GM18499 (cell line): ENCODE measurements at regions not wholly inside any gene's neighbourhood (a gene's known extent, or its start where the extent isn't known, plus 50 kb on each side); places are given as distances from the start of the nearest gene placed in this dataset.
"Not testable (repeated sequence)": the region's sequence is repeated elsewhere in the genome, so short reads cannot be mapped to it uniquely, and the experiment has no call there.

Experiments
- ATAC-seq: cut with Tn5 transposase; IDR thresholded peaks from one replicate; pipeline ENCODE4 v1.9.1; 2021; ENCODE audit warnings: moderate number of reproducible peaks; ENCODE audit not compliant: insufficient read depth, unreplicated experiment

DNA sequence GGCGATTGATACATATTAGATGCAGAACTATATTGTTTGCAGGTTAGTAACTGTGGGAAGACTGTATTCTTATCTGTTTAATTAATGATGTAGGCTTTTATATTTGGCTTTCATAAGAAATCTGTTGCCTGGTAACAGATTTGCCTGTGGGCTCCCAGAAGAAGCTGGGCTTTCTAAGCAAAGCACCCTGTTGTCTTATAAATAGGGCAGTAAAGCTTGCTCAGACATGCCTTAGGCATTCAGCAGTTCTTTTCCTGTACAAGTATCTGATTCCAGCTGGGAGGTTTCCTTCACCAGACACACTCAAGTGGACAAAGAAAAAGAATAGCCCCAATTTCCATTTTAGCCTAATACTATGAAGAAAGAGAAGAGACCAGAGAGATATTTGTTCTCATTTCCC lies 524.0 kb downstream of the LRRIQ3 start:
- ATAC-seq = no peak

DNA sequence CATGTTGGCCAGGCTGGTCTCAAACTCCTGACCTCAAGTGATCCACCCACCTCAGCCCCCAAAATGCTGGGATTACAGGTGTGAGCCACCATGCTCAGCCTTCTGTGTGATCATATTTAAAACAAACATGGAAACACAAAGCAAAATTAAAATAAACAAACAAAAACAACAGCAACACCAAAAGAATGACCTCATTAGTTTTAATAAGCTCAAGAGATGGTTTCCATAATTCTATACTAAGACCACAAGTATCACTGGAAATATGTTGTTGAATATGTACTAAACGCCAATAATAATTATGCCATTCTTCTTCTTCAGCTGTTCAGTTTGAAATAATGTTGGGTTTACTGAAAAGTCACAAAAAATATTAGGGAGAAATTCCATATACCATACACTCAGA lies 526.4 kb downstream of the LRRIQ3 start:
- ATAC-seq = no peak

DNA sequence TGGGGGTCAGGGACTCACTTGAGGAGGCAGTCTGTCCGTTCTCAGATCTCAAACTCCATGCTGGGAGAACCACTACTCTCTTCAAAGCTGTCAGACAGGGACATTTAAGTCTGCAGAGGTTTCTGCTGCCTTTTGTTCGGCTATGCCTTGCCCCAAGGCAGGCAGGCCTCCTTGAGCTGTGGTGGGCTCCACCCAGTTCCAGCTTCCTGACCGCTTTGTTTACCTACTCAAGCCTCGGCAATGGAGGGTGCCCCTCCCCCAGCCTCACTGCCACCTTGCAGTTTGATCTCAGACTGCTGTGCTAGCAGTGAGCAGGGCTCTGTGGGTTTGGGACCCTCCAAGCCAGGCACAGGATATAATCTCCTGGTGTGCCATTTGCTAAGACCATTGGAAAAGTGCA lies 530.0 kb downstream of the LRRIQ3 start:
- ATAC-seq = not testable (repeated sequence)

GRCh38 chr1:73662526-73662925 lies 535.5 kb downstream of the LRRIQ3 start:
- ATAC-seq = no peak

GRCh38 chr1:73659136-73659535 lies 538.8 kb downstream of the LRRIQ3 start:
- no peak for ATAC-seq

- no peak for ATAC-seq
Observed at GRCh38 chr1:73654714-73655113, 543.3 kb downstream of the LRRIQ3 start.

DNA sequence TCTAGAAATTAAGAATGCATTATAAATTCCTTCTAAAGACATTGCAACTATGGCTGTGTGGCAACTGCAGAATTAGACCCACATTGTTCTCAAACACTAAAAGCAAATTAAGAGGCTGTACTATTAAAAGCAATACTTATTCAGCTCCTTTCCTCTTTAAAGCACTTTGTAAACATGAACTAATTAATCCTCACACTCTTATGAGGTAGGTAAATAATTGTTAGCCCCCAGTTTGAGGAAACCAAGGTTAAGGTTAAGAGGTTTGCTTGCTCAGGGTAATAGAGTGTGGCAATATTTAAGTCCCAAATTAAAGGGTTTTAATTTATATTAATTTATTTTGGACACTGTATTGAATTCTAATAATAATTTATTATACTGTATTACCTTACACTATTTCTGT lies 553.8 kb downstream of the LRRIQ3 start:
- no peak for ATAC-seq

- no peak for ATAC-seq
Observed at GRCh38 chr1:73639494-73639893, 558.5 kb downstream of the LRRIQ3 start.

DNA sequence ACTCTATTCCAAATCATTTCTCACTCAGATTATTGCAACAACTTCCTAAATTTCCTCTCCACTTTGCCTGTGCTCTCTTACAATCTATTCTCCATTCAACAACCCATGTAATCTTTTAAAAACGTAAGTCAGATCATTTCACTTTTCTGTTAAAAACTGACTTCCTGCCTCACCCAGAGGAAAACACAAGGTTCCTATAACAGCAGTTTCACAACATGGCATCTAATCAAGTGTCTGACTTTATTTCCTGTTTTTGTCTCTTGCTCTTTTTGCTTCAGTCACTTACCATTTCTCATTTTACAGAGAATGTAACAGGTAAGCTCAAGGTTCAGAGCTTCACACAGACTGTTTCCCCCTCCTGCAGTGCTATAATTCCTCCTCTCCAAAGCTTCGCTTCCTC lies 560.7 kb downstream of the LRRIQ3 start:
- ATAC-seq = no peak

DNA sequence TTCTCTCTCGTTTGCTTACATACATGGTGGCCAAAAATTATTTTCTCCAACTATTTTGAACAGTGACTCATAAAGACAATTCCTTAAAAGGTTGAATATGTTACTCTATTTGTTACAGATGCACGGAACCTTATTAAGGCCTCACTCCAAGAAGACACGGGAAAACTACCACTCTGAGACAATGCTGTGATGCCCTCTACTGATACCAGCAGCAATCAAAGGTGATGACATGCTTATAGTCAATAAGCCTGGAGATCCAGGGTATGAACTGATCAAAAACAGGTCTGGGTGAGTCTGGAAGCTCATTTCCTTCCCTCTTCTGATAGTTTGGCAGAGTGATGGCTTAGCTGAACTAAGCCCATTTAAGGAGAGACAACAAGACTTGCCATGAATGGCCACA lies 563.0 kb downstream of the LRRIQ3 start:
- no peak for ATAC-seq

DNA sequence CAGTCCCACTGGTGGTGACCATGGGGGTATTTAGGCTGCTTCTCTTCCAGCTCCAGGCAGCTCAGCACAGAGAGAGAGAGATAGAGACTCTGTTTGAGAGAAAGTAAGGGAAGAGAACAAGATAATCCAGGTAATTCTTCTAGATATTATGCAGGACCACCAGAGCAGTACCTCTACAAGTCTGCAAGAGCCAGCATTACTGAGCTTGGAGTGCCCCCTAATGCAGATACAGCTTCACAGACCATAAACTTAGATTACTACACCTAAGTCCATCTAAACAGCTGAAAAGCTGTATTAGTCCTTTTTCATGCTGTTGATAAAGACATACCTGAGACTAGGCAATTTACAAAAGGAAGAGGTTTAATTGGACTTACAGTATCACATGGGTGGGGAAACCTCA lies 570.3 kb downstream of the LRRIQ3 start:
- no peak for ATAC-seq

DNA sequence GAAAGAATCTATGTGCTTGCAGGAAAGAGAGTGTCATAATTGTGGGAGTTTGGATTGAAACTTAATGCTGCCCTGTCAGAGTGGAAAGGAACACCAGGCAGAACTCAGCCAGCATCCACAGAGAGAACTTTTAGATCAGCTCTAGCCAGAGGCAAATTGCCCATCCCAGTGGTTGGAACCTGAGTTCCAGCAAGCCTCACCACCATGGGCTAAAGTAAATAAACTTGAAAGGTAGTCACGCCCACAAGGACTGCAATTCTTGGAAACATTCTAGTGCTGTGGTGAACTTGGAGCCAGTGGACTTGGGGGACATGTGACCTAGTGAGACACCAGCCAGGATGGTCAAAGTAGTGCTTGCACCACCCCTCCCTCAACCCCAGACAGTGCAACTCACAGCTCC lies 571.6 kb downstream of the LRRIQ3 start:
- no peak for ATAC-seq

DNA sequence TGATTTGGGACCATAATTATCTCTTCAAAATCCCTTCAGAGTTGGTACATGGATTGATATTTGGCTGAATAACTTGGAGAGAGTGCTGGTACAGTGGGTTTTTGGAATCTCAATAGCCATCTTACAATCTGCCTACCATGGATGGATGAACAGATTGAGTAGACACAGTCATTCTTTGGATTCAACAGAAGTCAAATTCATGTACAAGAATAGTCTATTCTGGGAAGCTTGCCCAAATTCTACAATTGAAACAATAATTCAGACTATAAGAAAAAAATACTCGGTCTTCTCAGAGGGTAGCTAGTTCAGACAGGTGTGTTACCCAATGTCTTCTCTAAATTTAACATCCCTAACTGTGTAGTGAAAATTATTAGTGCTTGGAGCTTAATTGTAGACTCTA lies 574.0 kb downstream of the LRRIQ3 start:
- ATAC-seq = no peak

DNA sequence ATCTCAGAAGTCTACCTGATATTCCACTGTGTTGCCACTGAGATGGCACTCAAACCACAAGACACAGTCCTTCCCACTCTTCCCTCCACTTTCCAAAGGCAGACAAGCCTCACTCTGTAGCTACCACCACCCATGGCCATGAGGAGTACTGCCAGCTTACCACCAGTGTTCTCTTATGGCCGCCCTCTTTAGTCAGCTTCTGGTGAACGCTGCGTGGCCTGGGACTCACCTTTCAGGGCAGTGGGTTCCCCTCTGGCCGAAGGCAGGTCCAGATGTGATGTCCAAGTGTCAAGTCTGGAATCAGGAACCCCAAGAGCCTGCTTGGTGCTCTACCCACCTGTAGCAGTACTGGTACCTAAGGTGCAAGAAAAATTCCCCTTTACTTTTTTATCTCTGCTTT lies 580.8 kb downstream of the LRRIQ3 start:
- ATAC-seq = no peak

DNA sequence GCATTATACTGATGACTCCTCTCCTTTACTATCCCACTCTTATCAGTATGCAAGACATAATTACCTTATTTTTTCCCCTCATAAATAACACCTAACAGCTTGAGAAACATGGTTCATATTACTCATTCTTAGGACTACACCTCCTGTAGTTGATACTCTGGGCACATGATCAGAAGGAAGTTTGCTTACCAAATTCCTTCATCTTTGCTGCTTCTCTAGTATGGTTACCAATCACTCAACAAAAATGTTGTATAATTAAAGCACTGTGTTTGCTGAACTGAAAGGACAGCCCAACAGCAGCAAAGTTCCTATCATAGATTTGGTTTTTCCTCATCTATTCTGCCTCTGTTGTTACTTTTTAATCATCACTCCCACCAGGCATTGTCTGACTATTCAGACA lies 586.3 kb downstream of the LRRIQ3 start:
- no peak for ATAC-seq

- no peak for ATAC-seq
Observed at GRCh38 chr1:73604739-73605138, 593.2 kb downstream of the LRRIQ3 start.

DNA sequence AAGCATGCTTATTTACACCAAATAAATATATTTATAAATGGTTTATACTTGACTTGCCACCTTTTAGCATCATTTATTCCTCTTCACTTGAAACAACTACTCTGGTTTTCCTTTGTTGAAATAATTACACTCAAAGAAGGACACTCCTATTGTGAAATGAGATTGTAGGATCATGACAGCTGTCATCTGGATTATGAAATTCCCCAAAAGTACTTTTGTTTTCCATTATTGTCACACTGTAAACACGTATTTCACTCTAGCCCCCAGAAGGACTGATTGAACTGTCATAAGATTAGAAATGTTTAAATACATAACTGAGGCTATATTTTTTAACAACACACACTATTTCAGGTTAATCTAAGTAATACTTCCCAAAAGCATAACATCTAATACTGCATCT lies 593.8 kb downstream of the LRRIQ3 start:
- ATAC-seq = no peak

DNA sequence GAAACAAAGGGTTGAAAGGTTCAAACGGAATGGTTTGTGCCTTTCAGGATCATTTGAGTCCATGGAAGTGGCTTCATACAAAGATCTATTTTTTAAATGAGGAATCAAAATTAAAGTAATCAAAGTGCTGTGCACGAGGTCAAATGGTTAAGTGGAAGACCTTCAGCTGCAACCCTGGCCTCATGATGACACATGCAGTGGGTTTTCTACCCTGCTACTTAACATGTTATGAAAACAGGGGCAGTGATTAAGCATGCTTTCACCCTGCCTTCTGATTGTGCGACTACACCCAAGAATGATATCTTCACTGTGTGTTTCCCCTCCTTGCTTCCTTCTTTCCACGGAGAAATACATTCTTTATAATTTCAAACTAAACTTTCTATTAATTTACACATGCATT lies 604.2 kb downstream of the LRRIQ3 start:
- no peak for ATAC-seq

DNA sequence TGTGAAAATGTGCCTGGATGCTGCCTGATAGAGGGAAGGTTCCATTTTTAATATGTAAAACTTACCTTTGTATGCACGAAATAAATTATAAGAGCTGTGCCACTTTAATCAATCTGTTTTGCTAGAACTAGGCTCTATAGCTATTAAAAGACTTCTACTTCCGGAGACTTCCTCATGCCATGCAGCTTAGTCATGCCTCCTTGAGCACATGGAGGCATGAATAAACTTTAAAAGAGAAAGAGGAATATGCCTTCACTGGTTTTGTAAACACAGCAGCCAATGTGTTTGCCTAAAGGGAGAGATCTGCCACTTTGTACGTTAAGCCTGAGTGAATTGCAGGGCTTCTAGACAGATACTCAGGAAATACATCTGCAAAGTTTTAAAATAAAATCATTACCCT lies 604.6 kb downstream of the LRRIQ3 start:
- ATAC-seq = no peak

DNA sequence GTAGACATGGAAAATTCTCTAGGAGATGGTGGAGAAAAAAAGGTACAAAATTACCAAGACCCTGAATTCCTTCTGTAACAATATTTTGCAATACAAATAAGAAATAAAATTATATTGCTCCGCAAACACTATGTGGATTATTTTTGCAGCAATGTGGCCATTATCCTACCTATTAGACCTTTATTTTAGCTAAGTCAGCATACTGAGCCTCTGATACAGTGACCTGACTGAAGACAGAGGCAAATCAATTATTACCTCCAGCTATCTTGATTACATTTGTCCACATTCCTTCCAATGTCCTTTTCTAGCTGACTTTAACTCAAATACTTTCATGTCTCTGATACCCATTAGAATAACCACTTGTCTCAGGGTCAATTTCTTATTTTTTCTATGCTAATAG lies 610.9 kb downstream of the LRRIQ3 start:
- no peak for ATAC-seq

- no peak for ATAC-seq
Observed at GRCh38 chr1:73577206-73577605, 620.8 kb downstream of the LRRIQ3 start.

DNA sequence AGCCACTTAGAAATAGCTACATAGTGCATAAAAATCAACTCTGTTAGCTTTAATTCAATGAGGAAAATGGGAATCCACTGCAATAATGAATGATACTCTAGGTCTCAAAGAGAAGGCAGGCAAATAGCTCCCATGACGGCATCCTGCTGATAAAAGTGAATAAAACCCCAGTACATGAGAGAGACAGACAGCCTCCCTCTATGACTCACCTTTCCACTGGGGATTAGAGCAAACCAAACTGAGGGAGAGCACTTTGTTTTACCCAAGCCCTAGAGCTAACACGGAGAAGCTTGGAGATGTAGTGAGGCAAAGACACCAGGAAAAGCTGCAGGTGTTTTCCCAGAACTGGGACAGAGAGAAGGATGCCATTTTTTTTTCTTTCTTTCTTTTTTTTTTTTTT lies 621.9 kb downstream of the LRRIQ3 start:
- ATAC-seq = no peak

DNA sequence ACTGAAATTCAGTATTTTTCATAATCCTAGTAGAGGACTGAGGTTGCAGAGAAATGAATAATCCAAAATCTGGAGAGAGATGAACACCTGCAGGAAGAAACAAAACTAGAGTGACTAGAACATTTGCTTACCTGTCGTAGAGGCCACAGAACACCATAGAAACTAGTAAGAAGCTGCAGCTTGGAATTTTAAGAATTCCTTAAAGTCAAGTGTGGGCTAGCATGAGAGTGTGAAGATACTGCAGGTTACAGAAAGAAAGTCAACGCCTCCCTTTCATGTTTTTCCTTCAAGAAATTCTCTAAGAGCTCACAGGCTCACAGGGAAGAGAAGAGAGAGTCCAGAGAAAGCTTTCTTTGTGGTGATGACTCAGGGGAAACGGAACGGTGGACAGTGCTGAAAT lies 633.7 kb downstream of the LRRIQ3 start:
- ATAC-seq = no peak
